ENCODE measurements at regions not wholly inside any gene's neighbourhood (a gene's known extent, or its start where the extent isn't known, plus 50 kb on each side); places are given as distances from the start of the nearest gene placed in this dataset.

GRCh38 chr6:105611606-105612005, 208.7 kb upstream of the PREP start:
- DNase-seq (ENCODE audit: low read depth), result no peak
- no peak for TF ChIP-seq CTCF (conservative IDR thresholded peaks at IDR 0.05; ENCODE audit: low read depth, low read length)
- H3K4me3 ChIP-seq (ENCODE audit: low read length), result no peak overlapping the region

GRCh38 chr6:105609375-105609991, 206.6 kb upstream of the PREP start:
- H3K4me3 ChIP-seq (ENCODE audit: low read length), result no peak overlapping the region
- no peak for DNase-seq (ENCODE audit: low read depth)
- no peak for TF ChIP-seq CTCF (conservative IDR thresholded peaks at IDR 0.05; ENCODE audit: low read depth, low read length)

- no peak overlapping the region for H3K4me3 ChIP-seq (ENCODE audit: low read length)
- no peak for TF ChIP-seq CTCF (conservative IDR thresholded peaks at IDR 0.05; ENCODE audit: low read depth, low read length)
- peak; percentile 97 for DNase-seq (ENCODE audit: low read depth)
These were observed 206.0 kb upstream of the PREP start for GRCh38 chr6:105608711-105609374.

GRCh38 chr6:105607636-105608621, 205.0 kb upstream of the PREP start:
- no peak overlapping the region for H3K4me3 ChIP-seq (ENCODE audit: low read length)
- peak; percentile 58 for DNase-seq (ENCODE audit: low read depth)
- TF ChIP-seq CTCF (conservative IDR thresholded peaks at IDR 0.05; ENCODE audit: low read depth, low read length), result no peak

- DNase-seq (ENCODE audit: low read depth), result no peak
- no peak overlapping the region for H3K4me3 ChIP-seq (ENCODE audit: low read length)
- no peak for TF ChIP-seq CTCF (conservative IDR thresholded peaks at IDR 0.05; ENCODE audit: low read depth, low read length)
These were observed 204.1 kb upstream of the PREP start for GRCh38 chr6:105606831-105607463.

- no peak for TF ChIP-seq CTCF (conservative IDR thresholded peaks at IDR 0.05; ENCODE audit: low read depth, low read length)
- no peak overlapping the region for H3K4me3 ChIP-seq (ENCODE audit: low read length)
- DNase-seq (ENCODE audit: low read depth), result no peak
These were observed 201.7 kb upstream of the PREP start for GRCh38 chr6:105604587-105604884.
